ENCODE measurements at regions not wholly inside any gene's neighbourhood (a gene's known extent, or its start where the extent isn't known, plus 50 kb on each side); places are given as distances from the start of the nearest gene placed in this dataset.

DNA sequence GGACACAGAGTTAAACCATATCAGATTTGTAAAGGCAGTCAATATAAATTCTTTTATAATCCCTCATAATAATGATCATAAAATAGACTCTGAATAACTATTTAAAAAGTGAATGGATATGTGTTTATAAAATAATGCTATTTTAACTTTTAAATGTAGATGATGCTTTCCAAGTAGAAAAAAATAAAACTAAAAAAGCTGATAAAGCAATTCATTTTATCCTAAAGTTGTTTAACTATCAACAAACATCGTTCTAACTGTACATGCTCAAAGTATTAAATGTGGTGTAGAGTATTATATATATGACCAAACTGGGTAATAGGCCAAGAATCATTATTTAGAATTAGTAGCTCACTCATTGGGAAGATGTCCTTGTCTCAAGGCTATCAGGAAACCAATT lies 248.3 kb upstream of the CLEC14A start:
- no peak for DNase-seq

DNA sequence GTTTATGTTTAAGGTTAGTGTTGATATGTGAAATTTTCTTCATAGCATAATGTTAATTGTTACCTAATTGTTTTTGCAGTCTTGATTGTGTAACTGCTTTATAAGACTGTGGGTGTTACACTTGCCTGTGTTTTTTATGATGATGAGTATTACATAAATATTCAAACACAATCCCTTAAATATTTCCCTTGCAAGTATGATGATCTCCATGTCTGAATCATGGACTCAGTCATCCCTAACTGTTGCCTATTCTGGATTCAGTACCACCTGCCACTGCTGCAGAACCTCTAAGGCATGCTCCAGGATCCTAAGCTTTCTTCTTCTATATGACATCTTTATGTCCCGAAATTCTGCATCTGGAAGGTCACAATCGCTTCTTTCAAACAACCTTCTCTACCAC lies 246.3 kb upstream of the CLEC14A start:
- DNase-seq: no peak

DNA sequence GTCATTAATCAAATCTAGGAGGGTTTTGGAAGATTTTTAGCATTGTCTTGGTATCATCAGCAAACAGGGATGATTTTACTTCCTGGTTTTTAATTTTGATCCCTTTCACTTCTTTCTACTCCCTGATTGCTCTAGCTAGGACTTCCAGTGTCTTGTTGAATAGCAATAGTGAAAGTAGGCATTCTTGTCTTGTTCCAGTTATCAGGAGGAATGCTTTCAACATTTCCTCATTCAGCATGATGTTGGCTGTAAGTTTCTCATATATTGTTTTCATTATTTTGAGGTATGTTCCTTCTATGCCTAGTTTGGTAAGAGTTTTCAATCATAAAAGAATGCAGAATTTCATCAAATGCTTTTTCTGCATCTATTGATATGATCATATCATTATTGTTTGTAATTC lies 244.2 kb upstream of the CLEC14A start:
- no peak for DNase-seq

DNA sequence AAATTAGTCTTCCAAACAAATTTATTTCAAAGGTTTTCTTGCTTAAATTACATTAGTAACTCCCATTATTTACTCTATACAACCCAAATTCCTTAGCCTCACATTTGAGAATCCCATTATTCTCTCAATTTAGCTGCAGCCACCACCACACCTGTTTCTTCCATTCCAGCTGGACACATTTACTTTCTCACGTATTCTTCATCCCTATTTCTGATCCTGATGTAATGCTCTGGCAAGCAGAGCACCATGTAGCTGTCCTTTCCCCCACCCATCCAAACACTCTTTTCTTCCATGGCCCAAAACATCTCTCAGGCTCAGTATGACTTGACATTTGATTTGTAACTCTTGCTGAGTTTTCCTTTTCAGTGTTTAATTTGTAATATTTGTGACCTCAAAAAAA lies 240.2 kb upstream of the CLEC14A start:
- no peak for DNase-seq

DNA sequence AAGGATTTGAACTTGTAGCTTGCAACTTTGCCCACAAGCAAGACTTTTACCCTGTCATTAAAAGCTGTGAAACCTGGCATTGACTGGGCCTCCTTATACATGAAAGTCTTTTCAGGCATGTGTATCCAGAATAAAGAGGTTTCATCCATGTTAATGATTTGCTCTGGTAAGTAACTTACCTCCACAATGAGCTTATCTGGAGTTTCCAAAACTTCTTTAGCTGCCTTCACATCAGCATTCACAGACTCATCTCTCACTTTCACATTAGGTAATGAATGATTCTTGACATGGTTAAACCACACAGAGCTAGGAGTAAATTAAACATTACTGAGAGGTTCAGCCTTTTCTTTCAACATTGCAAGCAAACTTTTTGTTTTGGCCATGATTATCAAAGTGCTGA lies 234.4 kb upstream of the CLEC14A start:
- DNase-seq: no peak

DNA sequence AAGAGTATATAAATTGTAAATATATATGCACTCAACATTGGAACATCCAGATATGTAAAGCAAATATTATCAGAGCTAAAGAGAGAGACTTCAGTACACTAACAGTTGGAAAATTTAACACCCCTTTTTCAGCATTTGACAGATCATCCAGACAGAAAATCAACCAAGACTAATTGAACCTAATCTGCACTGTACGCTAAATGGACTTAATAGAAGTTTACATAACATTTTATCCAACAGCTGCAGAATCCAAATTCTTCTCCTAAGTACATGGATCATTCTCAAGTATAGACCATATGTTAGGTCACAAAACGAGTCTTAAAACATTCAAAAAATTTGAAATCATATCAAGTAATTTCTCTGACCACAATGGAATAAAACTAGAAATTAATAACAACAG lies 229.1 kb upstream of the CLEC14A start:
- no peak for DNase-seq

DNA sequence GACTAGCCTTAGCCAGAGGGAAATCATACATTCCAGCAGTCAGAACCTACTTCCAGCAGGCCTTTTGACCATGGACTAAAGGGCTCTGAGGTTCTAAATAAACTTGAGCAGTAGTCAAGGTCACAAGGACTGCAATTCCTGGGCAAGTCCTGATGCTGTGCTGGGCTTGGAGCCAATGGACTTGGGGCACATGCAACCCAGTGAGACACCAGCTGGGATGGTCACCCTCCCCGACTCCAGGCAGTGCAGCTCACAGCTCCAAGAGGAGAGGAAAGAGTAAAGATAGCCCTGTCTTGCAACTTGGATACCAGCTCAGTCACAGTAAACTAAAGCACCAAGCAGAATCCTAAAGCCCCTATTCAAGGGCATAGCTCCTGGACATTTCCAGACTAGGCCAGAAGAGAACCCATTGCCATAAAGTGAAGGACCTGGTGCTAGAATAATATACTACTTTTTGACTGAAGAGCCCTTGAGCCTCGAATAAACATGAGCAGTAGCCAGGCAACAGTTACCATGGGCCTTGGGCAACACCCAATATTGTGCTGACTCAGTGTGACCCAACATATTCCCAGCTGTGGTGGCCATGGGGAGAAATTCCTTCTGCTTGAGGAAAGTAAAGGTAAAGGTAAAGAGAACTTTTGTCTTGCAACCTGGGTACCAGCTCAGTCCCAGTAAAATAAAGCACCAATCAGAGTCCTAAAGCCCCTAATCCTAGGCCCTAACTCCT lies 226.2 kb upstream of the CLEC14A start:
- DNase-seq: no peak

DNA sequence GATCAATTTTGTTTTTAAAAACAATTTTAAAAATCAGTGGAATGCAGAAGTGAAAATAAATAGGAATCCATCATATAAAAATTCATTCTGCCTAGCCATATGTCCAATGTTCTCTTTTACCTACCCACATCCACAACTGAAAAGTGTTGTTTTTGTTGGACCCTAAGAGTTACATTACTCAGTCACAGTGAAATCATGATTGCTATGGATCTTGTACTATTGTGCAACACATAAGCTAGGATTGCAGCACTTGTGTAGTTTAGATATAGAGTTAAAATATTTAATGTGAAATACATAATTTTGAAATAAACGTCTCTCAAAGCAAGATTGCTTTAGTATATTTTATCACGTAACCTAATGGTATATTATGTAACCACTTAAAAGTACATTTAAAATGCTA lies 213.3 kb upstream of the CLEC14A start:
- DNase-seq: no peak

DNA sequence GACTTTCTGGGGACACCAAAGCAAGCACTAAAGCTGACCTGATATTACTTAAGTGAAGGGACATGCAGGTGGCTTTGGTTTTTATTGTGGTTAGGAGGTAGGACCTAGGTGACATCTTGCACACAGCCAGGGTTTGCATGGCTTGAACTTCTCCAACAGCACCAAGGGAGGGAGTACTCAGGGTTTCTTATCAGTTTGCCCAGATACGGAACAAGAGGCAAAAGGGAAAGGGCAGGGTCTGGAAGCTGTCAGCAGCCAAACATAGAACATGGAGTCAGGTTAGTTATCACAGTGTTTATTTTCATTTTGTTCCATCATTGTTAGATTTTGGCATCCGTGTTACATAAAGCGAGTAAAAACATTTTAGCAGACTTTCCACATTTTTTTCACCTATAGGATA lies 186.3 kb upstream of the CLEC14A start:
- DNase-seq: no peak

DNA sequence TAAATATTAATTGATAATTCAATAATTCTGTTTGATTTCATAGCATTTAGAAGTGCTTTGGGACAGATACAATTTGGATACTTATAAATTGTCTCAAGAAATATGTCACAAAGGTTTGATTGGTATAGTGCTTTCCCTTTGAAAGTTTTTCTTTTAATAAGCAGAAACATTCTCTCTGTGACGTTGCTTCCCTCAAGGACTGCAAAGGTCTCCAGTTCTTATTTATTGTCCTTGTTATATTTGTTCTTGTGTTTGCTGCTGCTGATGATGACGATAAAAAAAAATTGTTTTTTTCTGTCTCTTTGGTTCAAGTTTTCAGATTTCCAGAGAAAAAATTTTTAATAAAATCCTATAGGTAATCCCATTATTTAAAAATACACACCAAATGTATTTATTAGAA lies 176.3 kb upstream of the CLEC14A start:
- no peak for DNase-seq

DNA sequence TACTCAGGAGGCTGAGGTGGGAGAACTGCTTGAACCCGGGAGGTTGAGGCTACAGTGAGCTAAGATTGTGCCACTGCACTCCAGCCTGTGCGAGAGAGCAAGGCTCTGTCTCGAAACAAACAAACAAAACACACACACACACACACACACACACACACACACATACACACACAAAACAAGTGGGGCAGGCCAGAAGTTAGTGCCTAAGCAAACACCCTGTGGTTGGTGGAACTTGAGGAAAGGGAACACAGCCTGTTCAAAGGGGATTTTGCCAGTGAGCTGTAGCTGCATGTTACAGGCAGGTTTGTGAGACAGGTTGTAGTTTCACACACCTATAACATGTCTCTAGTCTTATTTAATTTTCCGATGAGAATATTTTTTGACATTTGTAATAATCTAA lies 175.3 kb upstream of the CLEC14A start:
- no peak for DNase-seq

DNA sequence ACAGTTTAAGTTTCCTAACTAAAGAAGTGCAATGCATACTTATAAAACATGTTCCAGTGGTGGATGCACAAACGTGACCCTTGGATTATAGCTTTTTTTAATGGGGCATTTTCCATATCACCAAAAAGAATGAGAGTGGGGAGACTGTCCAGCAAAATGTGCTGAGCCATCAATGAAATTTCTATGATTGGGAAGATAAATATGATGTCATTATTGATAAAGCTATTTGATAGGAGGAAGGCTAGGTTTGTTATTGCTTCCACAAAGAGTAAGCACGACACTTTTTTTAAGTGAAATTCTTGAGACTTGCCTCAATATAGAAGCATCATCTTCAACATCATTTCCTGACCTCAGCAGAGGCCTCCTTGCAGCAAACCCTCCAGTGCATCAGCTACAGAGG lies 174.6 kb upstream of the CLEC14A start:
- DNase-seq: no peak

DNA sequence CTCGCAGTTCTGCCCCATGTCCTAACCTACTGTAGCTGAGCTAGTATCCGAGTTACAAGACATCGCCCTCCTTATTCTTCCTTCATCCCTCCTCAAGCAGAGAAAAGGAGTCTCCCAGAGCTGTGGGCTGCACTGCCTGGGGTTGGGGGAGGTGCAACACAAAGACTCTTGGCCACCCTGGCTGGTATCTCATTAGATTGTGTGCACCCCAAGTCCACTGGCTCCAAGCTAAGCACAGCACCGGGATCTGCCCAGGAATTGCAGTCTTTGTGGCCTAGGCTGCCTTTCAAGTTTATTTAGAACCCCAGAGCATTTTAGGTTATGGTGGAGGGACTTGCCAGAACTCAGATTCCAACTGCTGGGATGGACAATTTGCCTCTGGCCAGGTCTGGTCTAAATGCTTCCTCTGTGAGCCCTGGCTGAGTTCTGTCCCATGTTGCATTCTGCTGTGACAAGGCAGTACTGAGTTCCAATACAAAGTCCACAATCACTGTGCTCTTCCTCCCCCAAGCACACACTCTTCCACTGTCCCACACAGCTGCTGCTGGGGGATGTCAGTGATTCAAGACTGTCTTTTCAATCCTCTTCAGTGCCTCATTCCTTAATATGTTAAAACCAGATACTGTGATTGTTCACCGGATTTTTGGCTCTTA lies 169.6 kb upstream of the CLEC14A start:
- no peak for DNase-seq

DNA sequence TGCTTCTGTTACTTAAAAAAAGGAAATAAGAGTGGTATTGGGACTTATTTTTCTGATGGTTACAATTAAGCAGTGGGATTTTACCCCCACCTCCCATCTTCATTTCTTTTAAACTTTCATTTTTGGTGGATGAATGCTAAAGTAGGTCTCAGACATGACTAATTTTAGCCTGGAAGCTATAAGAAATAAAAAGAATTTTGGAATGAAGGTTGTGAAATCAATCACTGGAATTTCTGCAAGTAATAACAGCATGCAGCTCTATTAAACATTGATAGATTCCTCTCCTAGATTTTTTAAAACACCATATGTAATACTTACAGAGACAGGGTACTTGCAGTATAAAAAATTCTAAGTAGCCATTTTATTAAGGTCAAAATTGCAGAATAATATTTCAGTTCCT lies 164.2 kb upstream of the CLEC14A start:
- no peak for DNase-seq

DNA sequence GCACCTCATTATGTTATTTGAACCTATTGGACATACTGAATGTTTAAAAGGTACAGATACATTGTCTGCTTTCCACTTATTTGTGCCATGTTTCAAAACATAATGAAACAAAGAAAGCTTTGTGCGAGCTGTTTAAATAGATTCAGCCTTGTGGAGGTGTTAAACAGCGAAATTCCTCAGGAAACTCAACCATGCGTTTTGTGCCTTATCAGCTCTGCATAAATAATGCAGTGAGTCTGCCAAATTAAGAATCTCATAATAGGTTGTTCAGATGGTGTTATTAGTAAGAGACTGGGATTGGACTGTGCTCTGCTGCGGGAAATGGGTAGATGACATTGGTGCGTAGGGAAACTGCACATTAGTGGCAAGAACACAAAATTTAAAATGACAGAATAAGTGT lies 163.7 kb upstream of the CLEC14A start:
- DNase-seq: no peak

DNA sequence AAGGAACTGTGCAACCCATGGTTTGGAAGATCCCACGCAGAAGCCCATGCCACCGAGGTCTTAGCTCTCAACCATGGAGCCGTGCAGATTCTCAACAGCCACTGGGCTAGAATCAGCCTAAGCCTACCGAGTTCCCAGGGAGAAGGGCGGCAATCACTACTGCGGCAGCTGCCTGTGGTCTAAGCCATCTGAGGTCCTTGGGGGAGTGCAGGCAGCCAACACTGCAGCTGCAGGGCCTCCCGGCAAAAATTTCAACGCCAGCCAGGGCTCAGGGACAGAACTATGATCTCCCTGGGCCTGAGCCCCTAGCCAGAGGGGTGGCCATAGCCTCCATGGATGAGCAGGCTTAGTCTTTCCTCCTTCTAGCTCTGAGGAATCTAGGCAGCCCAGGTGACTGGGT lies 156.8 kb upstream of the CLEC14A start:
- no peak for DNase-seq

DNA sequence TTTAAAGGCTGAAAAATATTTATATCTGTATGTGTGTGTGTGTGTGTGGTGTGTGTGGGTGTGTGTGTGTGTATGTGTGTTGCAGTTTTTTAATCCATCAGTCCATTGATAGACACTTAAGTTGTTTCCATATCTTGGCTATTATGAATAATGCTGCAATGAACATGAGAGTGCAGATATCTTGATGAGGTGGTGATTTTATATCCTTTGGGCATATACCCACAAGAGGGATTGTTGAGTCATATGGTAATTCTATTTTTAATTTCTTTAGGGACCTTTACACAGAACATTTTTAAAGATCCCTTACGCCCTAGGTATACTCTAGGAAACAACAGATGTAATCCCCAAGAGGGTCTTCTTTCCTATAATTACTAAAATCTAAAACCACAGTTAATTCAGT lies 154.5 kb upstream of the CLEC14A start:
- no peak for DNase-seq

DNA sequence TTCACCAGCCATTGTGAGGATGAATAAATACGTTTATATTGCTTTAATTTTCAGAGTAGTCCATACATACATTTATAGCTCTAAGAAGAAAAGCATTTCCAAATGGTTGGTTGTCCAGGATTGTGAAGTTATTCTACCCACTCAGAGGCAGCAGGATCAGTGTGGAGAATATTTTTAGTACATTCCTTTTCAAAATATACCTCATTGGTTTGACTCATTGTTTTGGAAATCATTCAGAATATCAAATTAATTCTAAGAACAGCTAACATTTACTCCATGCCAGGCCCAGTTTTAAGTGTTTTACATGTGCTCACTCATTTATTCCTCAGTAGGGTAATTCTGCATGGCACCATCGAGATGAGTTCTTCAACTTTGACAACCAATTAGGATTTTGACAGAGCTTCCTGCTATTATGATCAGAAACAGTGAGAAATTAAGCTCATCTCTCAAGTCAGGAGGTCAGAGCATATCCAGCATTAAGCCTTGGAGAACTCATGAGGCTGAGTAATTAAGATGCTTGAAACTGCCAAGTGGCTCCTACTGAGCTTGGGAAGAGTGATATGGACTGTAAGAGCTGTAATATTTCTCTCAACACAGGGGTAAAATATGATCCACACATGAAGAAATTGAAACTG lies 153.3 kb upstream of the CLEC14A start:
- DNase-seq: no peak

DNA sequence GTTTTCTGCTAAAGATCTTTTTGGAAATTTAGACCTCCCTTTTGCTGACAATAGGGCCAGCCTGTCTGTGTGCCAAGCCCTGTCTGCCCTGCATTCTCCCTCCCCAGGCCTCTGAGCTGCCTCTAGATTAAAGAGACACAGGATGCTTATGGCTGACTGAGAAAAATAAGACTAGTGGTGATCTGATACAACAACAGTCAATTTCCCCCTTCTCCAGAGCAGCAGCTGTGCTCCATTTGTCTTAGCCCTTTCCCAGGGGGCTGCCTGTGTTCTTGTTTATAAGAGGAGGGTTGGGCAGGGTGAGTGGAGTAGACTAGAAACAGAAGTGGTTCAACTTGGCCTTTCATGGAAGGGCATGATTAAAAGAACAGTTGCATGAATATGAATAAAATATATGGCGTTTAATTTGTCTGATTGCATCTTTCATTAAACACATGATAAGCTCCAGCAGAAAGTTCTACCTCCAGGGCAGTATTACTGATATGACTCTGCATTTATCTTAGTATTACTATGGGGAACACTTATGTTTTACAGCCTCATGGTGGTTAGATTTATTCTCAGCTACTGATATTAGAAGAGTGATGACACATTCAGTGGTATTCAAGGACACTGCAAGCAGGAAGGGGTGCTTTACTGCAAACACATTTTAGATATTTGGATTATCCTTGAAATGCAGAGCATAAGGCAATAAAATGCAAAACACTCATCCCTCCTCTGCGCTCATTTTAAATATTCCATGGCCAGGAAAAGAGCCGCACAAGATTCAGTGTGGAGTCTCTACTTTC lies 150.2 kb upstream of the CLEC14A start:
- no peak for DNase-seq

DNA sequence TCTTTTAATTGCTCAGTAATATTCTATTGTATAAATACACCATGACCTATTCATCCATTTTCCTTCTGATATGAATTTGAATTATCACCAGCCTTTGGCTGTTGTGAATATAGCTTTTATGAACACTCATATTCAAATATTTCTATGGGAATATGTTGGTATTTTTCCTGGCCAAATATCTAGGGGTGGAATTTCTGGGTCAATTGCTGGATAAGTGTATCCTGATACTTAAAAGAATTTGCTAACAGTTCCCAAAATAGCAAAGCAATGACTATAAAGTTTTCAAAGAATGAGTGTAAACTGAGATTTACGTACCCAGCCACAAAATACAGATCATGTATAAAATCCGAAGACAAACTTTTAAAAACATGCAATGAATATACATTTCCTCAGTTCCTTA lies 148.7 kb upstream of the CLEC14A start:
- no peak for DNase-seq

DNA sequence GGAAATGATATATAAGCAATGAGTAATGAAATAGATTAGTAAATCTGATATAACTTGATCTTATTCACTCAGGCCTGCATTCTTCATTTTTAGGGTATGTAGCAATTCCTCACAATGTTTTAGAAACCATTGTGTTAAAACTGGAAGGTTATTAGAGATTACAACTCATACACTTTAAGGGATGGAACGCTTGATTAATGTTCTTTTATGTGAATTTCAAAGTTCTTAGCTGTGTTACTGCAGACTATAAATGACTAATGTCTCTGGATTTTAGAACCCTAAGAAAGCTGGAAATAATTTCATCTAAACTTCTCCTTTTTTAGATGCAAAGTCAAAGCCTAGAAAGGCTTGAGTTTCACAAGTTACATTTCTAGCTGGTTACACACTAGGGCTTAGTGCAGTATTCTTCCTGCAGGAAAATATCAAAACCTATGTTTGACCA lies 148.2 kb upstream of the CLEC14A start:
- no peak for DNase-seq

DNA sequence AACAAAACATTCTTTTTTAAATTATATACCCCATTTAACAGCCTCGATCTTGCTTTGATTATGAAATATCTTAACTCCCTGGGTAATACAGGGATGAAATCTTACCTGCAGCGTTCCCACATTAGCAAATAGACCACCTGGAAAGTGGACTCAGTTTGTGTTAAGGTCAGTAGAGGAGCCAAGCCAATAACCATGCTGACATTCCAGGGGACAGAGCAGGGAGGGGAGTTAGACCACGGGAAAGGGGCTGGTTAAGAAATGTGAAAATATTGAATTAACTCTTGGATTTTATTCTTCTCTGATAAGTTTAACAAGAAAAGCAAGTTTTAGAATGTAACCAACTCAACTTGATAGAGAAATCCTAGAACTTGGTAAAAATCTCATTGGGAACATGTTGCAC lies 144.9 kb upstream of the CLEC14A start:
- DNase-seq: no peak

DNA sequence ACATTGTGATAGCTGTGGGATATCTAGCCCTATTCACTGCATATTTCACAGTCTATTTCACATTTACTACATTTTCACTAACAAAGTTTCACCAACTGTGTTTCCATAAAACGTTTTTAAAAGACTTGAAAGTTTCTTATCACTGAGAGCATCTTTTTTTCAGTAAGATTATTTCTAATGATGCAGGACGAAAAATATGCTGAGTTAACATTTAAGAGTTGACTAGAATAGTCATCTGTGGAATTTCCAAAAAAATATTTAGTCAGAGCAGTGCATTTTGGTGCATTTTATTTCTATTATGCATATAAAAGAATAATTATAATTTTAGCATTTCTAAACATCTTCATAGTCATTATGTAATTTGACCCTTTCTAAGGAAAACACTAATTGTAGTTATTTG lies 143.8 kb upstream of the CLEC14A start:
- no peak for DNase-seq

DNA sequence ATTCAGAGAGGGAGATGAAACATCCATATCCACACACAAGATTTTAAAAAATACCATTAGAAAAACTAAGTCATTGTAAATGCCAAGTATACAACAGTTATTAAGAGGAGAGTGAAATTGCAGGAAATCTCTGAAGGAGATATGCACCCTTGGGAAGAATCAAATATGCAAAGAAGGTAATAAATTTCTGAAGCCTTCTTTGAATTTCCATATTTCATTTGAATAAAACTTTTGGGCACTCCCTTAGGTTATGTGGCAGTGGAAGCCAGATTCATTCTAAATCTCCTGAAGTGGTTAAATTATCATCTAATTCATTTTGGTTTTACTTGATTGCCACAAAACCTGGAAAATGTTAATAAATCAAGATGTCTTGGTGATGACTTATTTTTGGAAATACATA lies 138.9 kb upstream of the CLEC14A start:
- no peak for DNase-seq
